HepG2 (cell line): ENCODE measurements at regions not wholly inside any gene's neighbourhood (a gene's known extent, or its start where the extent isn't known, plus 50 kb on each side); places are given as distances from the start of the nearest gene placed in this dataset.

Source experiments
- ZC3H13 ChIP-seq: sonication (generic); formaldehyde crosslinking; IDR thresholded peaks from 2 replicates; pipeline ENCODE4 v1.8.1; 2023; ENCODE audit warnings: mild to moderate bottlenecking, missing genetic modification reagents, moderate library complexity
- TF ChIP-seq, protein P1 (sequence below): sonication (generic); formaldehyde crosslinking; IDR thresholded peaks from 2 replicates; pipeline ENCODE4 v1.4.0; 2020; ENCODE audit warnings: mild to moderate bottlenecking, missing genetic modification reagents
- TF ChIP-seq, protein P2 (sequence below): IDR thresholded peaks from 2 replicates; pipeline ENCODE4 v1.6.1; 2016
- TF ChIP-seq, protein P3 (sequence below): sonication (generic); formaldehyde crosslinking; IDR thresholded peaks from 2 replicates; pipeline ENCODE4 v1.4.0; 2020; ENCODE audit warnings: missing genetic modification reagents, low read depth, mild to moderate bottlenecking, borderline replicate concordance
- TF ChIP-seq, protein P4 (sequence below): sonication (generic); formaldehyde crosslinking; IDR thresholded peaks from 2 replicates; pipeline ENCODE4 v1.4.0; 2020; ENCODE audit warnings: missing genetic modification reagents, borderline replicate concordance
- TF ChIP-seq, protein P5 (sequence below): sonication (generic); formaldehyde crosslinking; IDR thresholded peaks from 2 replicates; pipeline ENCODE4 v1.8.1; 2023; ENCODE audit warnings: mild to moderate bottlenecking, missing genetic modification reagents

DNA sequence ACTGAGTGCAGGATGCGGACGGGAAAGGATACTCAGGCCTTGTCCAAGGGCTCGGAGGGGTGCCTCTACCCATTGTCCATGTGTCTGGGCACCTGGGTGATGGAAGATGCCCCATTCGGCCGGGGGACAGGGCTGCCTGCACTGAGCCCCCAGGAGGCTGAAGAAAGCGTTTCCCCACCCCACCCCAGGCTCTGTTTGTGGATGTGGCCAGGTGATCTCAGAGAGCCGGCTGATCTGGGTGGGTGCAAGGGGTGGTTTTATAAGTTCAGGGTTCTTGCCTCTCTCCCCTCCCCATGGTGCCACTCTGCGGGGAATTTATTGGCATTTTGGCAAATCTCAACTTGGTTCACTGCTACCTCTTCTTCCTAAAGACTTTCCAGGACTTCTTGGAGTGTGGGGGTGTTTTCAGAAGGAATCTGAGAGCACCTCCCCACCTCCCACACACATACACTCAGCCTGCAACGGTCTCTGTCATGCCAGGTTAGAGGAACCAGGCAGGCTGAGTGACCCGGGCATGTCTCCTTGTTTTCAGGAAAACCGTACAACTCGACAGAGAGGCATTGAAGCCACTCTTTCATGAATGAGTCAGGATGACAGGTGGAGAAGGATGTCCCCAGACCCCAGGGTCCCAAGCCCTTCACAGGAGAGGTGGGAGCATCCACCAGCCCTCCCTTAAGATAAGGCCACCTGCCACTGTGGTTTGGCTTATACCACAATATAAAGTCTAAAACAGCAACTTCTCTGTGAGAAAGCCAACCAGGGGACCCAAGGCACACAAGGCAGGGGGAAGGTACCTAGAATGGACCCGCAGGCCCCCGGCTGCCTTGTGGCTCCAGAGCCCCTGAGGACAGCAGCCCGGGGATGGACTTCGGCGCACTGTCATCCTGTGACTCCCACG, 174.9 kb downstream of the ETS2 start (continued):
- TF ChIP-seq, protein P1, sequence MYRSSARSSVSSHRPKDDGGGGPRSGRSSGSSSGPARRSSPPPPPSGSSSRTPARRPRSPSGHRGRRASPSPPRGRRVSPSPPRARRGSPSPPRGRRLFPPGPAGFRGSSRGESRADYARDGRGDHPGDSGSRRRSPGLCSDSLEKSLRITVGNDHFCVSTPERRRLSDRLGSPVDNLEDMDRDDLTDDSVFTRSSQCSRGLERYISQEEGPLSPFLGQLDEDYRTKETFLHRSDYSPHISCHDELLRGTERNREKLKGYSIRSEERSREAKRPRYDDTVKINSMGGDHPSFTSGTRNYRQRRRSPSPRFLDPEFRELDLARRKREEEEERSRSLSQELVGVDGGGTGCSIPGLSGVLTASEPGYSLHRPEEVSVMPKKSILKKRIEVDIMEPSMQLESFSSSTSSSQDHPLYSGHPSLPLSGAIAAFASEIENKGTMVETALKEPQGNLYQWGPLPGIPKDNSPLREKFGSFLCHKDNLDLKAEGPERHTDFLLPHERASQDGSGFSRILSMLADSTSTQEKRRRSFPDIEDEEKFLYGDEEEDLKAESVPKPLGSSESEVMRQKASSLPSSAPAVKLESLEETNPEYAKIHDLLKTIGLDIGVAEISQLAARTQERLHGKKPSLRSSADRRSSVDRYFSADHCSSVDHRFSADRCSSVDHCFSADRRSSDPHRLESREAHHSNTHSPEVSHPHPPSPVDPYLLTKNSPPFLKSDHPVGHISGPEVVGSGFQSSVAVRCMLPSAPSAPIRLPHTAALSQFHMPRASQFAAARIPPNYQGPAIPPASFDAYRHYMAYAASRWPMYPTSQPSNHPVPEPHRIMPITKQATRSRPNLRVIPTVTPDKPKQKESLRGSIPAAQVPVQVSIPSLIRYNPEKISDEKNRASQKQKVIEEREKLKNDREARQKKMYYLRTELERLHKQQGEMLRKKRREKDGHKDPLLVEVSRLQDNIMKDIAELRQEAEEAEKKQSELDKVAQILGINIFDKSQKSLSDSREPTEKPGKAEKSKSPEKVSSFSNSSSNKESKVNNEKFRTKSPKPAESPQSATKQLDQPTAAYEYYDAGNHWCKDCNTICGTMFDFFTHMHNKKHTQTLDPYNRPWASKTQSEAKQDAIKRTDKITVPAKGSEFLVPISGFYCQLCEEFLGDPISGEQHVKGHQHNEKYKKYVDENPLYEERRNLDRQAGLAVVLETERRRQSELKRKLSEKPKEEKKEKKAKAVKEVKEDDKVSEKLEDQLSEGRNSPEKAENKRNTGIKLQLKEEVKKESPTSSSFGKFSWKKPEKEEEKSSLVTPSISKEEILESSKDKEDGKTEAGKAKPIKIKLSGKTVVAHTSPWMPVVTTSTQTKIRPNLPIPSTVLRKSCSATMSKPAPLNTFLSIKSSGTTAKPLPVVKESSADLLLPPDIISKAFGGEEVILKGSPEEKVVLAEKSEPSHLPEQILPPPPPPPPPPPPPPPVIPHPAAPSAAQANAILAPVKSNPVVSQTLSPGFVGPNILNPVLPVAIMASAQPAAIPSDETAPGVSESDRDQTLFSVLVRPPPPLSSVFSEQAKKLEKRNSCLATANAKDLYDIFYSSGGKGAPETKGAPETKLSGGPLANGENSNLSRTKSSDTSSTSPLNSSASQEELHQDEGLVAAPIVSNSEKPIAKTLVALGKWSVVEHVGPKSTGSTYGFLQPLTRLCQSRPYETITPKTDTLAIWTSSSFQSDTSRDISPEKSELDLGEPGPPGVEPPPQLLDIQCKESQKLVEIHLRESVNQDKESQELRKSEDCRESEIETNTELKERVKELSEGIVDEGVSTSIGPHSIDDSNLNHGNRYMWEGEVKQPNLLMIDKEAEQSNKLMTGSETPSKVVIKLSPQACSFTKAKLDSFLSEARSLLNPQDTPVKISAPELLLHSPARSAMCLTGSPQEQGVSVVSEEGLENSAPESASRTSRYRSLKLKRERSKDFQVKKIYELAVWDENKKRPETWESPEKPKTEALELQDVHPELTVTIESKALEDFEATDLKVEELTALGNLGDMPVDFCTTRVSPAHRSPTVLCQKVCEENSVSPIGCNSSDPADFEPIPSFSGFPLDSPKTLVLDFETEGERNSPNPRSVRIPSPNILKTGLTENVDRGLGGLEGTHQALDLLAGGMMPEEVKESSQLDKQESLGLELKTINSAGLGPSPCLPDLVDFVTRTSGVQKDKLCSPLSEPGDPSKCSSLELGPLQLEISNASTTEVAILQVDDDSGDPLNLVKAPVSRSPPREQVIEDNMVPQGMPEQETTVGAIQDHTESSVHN (CRISPR knock-in tag) = no peak
- TF ChIP-seq, protein P2, sequence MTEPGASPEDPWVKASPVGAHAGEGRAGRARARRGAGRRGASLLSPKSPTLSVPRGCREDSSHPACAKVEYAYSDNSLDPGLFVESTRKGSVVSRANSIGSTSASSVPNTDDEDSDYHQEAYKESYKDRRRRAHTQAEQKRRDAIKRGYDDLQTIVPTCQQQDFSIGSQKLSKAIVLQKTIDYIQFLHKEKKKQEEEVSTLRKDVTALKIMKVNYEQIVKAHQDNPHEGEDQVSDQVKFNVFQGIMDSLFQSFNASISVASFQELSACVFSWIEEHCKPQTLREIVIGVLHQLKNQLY (CRISPR knock-in tag) = no peak
- TF ChIP-seq, protein P3, sequence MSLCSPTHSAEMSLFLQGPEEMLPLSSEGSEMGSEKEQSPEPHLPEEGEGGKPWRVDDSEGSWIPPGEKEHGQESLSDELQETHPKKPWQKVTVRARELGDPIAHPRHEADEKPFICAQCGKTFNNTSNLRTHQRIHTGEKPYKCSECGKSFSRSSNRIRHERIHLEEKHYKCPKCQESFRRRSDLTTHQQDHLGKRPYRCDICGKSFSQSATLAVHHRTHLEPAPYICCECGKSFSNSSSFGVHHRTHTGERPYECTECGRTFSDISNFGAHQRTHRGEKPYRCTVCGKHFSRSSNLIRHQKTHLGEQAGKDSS (CRISPR knock-in tag) = no peak
- TF ChIP-seq, protein P4, sequence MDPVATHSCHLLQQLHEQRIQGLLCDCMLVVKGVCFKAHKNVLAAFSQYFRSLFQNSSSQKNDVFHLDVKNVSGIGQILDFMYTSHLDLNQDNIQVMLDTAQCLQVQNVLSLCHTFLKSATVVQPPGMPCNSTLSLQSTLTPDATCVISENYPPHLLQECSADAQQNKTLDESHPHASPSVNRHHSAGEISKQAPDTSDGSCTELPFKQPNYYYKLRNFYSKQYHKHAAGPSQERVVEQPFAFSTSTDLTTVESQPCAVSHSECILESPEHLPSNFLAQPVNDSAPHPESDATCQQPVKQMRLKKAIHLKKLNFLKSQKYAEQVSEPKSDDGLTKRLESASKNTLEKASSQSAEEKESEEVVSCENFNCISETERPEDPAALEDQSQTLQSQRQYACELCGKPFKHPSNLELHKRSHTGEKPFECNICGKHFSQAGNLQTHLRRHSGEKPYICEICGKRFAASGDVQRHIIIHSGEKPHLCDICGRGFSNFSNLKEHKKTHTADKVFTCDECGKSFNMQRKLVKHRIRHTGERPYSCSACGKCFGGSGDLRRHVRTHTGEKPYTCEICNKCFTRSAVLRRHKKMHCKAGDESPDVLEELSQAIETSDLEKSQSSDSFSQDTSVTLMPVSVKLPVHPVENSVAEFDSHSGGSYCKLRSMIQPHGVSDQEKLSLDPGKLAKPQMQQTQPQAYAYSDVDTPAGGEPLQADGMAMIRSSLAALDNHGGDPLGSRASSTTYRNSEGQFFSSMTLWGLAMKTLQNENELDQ (CRISPR knock-in tag) = no peak
- TF ChIP-seq, protein P5, sequence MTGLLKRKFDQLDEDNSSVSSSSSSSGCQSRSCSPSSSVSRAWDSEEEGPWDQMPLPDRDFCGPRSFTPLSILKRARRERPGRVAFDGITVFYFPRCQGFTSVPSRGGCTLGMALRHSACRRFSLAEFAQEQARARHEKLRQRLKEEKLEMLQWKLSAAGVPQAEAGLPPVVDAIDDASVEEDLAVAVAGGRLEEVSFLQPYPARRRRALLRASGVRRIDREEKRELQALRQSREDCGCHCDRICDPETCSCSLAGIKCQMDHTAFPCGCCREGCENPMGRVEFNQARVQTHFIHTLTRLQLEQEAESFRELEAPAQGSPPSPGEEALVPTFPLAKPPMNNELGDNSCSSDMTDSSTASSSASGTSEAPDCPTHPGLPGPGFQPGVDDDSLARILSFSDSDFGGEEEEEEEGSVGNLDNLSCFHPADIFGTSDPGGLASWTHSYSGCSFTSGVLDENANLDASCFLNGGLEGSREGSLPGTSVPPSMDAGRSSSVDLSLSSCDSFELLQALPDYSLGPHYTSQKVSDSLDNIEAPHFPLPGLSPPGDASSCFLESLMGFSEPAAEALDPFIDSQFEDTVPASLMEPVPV (CRISPR knock-in tag) = no peak
- TF ChIP-seq ZC3H13 = no peak
